Suppressor macrophage treated with lipopolysaccharide for 1 hour (primary cell): ENCODE measurements at regions not wholly inside any gene's neighbourhood (a gene's known extent, or its start where the extent isn't known, plus 50 kb on each side); places are given as distances from the start of the nearest gene placed in this dataset.

Experiments
- DNase-seq, 3 donors: peaks; one replicate each; pipeline ENCODE4 v3.0.0-alpha.2; 2020 to 2022

- DNase-seq, result no peak
Observed at GRCh38 chr18:40707797-40708196, 1247.2 kb upstream of the PIK3C3 start.

GRCh38 chr18:40698129-40698528 lies 1256.9 kb upstream of the PIK3C3 start:
- DNase-seq, result no peak

GRCh38 chr18:40695526-40695925 lies 1259.5 kb upstream of the PIK3C3 start:
- DNase-seq, result no peak

- no peak for DNase-seq
Observed at GRCh38 chr18:40692871-40693270, 1262.2 kb upstream of the PIK3C3 start.

GRCh38 chr18:40690062-40690461 lies 1265.0 kb upstream of the PIK3C3 start:
- DNase-seq, result no peak

GRCh38 chr18:40687399-40687798 lies 1267.6 kb upstream of the PIK3C3 start:
- DNase-seq, result no peak

- no peak for DNase-seq
Observed at GRCh38 chr18:40686836-40687235, 1268.2 kb upstream of the PIK3C3 start.

GRCh38 chr18:40685219-40685618 lies 1269.8 kb upstream of the PIK3C3 start:
- DNase-seq, result no peak

GRCh38 chr18:40678318-40678717 lies 1276.7 kb upstream of the PIK3C3 start:
- DNase-seq, result no peak

- no peak for DNase-seq
Observed at GRCh38 chr18:40676668-40677067, 1278.4 kb upstream of the PIK3C3 start.

- no peak for DNase-seq
Observed at GRCh38 chr18:40673150-40673549, 1281.9 kb upstream of the PIK3C3 start.

- no peak for DNase-seq
Observed at GRCh38 chr18:40672590-40672989, 1282.4 kb upstream of the PIK3C3 start.

- DNase-seq, result no peak
Observed at GRCh38 chr18:40670668-40671375, 1284.2 kb upstream of the PIK3C3 start.

GRCh38 chr18:40662898-40663437 lies 1292.1 kb upstream of the PIK3C3 start:
- no peak for DNase-seq

GRCh38 chr18:40653682-40654081 lies 1301.4 kb upstream of the PIK3C3 start:
- DNase-seq, result no peak

GRCh38 chr18:40652321-40652720 lies 1302.7 kb upstream of the PIK3C3 start:
- DNase-seq, result no peak

GRCh38 chr18:40651163-40651562 lies 1303.9 kb upstream of the PIK3C3 start:
- DNase-seq, result no peak

- no peak for DNase-seq
Observed at GRCh38 chr18:40642692-40643229, 1312.3 kb upstream of the PIK3C3 start.

GRCh38 chr18:40631319-40631718 lies 1323.7 kb upstream of the PIK3C3 start:
- no peak for DNase-seq

GRCh38 chr18:40630496-40630895 lies 1324.5 kb upstream of the PIK3C3 start:
- DNase-seq, result no peak

GRCh38 chr18:40624959-40625358 lies 1330.1 kb upstream of the PIK3C3 start:
- no peak for DNase-seq

- DNase-seq, result no peak
Observed at GRCh38 chr18:40613721-40614120, 1341.3 kb upstream of the PIK3C3 start.

GRCh38 chr18:40612356-40612755 lies 1342.7 kb upstream of the PIK3C3 start:
- no peak for DNase-seq

GRCh38 chr18:40608226-40608625 lies 1346.8 kb upstream of the PIK3C3 start:
- no peak for DNase-seq
